ENCODE measurements at regions not wholly inside any gene's neighbourhood (a gene's known extent, or its start where the extent isn't known, plus 50 kb on each side); places are given as distances from the start of the nearest gene placed in this dataset.

DNA sequence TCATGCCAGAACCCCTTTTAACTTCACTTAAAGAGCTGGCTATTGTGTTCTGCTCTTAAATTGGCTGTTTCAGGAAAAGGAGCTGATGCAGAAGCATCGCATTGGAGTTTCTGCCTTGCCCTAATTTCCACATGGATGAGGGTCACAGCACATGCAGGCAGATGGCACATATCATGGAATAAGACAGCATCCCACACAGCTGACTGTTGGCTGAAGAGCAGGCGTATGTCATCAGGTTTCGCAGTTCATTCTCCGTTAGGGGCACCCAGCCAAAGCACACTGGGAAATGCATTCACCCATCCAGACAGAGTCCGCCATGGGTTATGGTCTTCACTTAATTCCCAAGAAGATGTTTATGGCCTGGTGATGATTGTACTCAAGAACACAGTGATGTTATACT is 572.5 kb downstream of the LIG4 start:
- H3K9ac ChIP-seq (ENCODE audit: insufficient read depth in 1 of 2, low read length in 2 of 2), result no peak overlapping the region
- no peak overlapping the region for H3K4me3 ChIP-seq
- TF ChIP-seq, protein P1, sequence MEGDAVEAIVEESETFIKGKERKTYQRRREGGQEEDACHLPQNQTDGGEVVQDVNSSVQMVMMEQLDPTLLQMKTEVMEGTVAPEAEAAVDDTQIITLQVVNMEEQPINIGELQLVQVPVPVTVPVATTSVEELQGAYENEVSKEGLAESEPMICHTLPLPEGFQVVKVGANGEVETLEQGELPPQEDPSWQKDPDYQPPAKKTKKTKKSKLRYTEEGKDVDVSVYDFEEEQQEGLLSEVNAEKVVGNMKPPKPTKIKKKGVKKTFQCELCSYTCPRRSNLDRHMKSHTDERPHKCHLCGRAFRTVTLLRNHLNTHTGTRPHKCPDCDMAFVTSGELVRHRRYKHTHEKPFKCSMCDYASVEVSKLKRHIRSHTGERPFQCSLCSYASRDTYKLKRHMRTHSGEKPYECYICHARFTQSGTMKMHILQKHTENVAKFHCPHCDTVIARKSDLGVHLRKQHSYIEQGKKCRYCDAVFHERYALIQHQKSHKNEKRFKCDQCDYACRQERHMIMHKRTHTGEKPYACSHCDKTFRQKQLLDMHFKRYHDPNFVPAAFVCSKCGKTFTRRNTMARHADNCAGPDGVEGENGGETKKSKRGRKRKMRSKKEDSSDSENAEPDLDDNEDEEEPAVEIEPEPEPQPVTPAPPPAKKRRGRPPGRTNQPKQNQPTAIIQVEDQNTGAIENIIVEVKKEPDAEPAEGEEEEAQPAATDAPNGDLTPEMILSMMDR (IDR thresholded peaks at IDR 0.05; ENCODE audit: control extremely low read depth, extremely low read depth), result no peak
- H3K36me3 ChIP-seq (ENCODE audit: control insufficient read depth in 4 of 4, insufficient read depth in 4 of 4, low read length in 4 of 4), result no peaks in the 10 kb centered on the region
- ATAC-seq (ENCODE audit: insufficient read depth, low FRiP score) (no peak), DNase-seq (peak; percentile 96 to 99 (median 99))
- H3K27me3 ChIP-seq (ENCODE audit: control insufficient read depth in 3 of 3, insufficient read depth in 3 of 3, low read length in 2 of 3), result no peaks in the 10 kb centered on the region
- no peak overlapping the region for H3K27ac ChIP-seq (ENCODE audit: low read depth in 1 of 2, low read length in 1 of 2)
- 74 to 77% methylated on average over 5 of the region's 5 CpGs for WGBS, 2 donors
- H3K9me3 ChIP-seq (ENCODE audit: control insufficient read depth in 4 of 4, insufficient read depth in 3 of 4, low read length in 3 of 4), result no peaks in the 10 kb centered on the region
- peaks cover 0 to 27% (median 0%) of the 10 kb centered on the region in 5 donors for H3K4me1 ChIP-seq (ENCODE audit: control insufficient read depth in 5 of 5, insufficient read depth in 5 of 5, low read length in 5 of 5)

GRCh38 chr13:107641574-107641973 is 573.8 kb downstream of the LIG4 start:
- H3K4me1 ChIP-seq (ENCODE audit: control insufficient read depth in 5 of 5, insufficient read depth in 5 of 5, low read length in 5 of 5), result peaks cover 0 to 27% (median 0%) of the 10 kb centered on the region in 5 donors
- ATAC-seq (ENCODE audit: insufficient read depth, low FRiP score), result no peak
- no peak overlapping the region for H3K4me3 ChIP-seq
- no peak overlapping the region for H3K9ac ChIP-seq (ENCODE audit: insufficient read depth in 1 of 2, low read length in 2 of 2)
- WGBS, 2 donors, result 86 to 92% methylated on average over 5 of the region's 5 CpGs
- H3K36me3 ChIP-seq (ENCODE audit: control insufficient read depth in 4 of 4, insufficient read depth in 4 of 4, low read length in 4 of 4), result no peaks in the 10 kb centered on the region
- no peak for DNase-seq
- H3K9me3 ChIP-seq (ENCODE audit: control insufficient read depth in 4 of 4, insufficient read depth in 3 of 4, low read length in 3 of 4), result no peaks in the 10 kb centered on the region
- H3K27ac ChIP-seq (ENCODE audit: low read depth in 1 of 2, low read length in 1 of 2), result no peak overlapping the region
- no peaks in the 10 kb centered on the region for H3K27me3 ChIP-seq (ENCODE audit: control insufficient read depth in 3 of 3, insufficient read depth in 3 of 3, low read length in 2 of 3)
- TF ChIP-seq, protein P1 (IDR thresholded peaks at IDR 0.05; ENCODE audit: control extremely low read depth, extremely low read depth), result no peak

GRCh38 chr13:107625648-107626047 is 589.7 kb downstream of the LIG4 start:
- no peak overlapping the region for H3K9ac ChIP-seq (ENCODE audit: insufficient read depth in 1 of 2, low read length in 2 of 2)
- no peaks in the 10 kb centered on the region for H3K27me3 ChIP-seq (ENCODE audit: control insufficient read depth in 3 of 3, insufficient read depth in 3 of 3, low read length in 2 of 3)
- no peak overlapping the region for H3K4me3 ChIP-seq
- H3K27ac ChIP-seq (ENCODE audit: low read depth in 1 of 2, low read length in 1 of 2), result no peak overlapping the region
- ATAC-seq (ENCODE audit: insufficient read depth, low FRiP score), result no peak
- no peaks in the 10 kb centered on the region for H3K9me3 ChIP-seq (ENCODE audit: control insufficient read depth in 4 of 4, insufficient read depth in 3 of 4, low read length in 3 of 4)
- no peak for DNase-seq
- TF ChIP-seq, protein P1 (IDR thresholded peaks at IDR 0.05; ENCODE audit: control extremely low read depth, extremely low read depth), result no peak
- no peaks in the 10 kb centered on the region for H3K4me1 ChIP-seq (ENCODE audit: control insufficient read depth in 5 of 5, insufficient read depth in 5 of 5, low read length in 5 of 5)
- no peaks in the 10 kb centered on the region for H3K36me3 ChIP-seq (ENCODE audit: control insufficient read depth in 4 of 4, insufficient read depth in 4 of 4, low read length in 4 of 4)
- 81 to 90% methylated on average over 3 of the region's 3 CpGs for WGBS, 2 donors

DNA sequence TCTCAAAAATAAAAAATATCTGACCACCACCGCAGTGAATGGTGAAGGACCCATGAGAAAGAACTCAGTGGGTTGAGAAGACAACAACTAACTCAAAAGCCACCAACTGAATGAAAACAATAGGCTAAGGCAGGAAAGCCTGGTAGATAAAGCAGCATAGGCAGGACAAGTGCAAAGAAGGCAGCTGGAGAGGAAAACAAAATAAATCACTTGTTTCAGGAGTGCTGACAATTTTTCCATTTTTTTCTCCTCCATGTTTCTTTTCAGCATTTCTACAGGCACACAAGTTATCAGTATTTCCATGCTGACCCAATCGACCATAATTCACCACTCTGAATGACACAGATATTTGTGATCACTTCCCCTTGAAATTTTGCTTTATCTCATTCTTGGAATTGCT is 597.8 kb downstream of the LIG4 start:
- DNase-seq (no peak), ATAC-seq (ENCODE audit: insufficient read depth, low FRiP score) (no peak)
- H3K4me3 ChIP-seq, result no peak overlapping the region
- H3K9me3 ChIP-seq (ENCODE audit: control insufficient read depth in 4 of 4, insufficient read depth in 3 of 4, low read length in 3 of 4), result no peaks in the 10 kb centered on the region
- H3K9ac ChIP-seq (ENCODE audit: insufficient read depth in 1 of 2, low read length in 2 of 2), result no peak overlapping the region
- H3K27me3 ChIP-seq (ENCODE audit: control insufficient read depth in 3 of 3, insufficient read depth in 3 of 3, low read length in 2 of 3), result no peaks in the 10 kb centered on the region
- whole genome bisulfite sequencing, 2 donors, result 13 to 34% methylated on average over 2 of the region's 2 CpGs
- H3K27ac ChIP-seq (ENCODE audit: low read depth in 1 of 2, low read length in 1 of 2), result no peak overlapping the region
- peaks cover 0 to 3% (median 0%) of the 10 kb centered on the region in 4 donors for H3K36me3 ChIP-seq (ENCODE audit: control insufficient read depth in 4 of 4, insufficient read depth in 4 of 4, low read length in 4 of 4)
- TF ChIP-seq, protein P1 (IDR thresholded peaks at IDR 0.05; ENCODE audit: control extremely low read depth, extremely low read depth), result no peak
- no peaks in the 10 kb centered on the region for H3K4me1 ChIP-seq (ENCODE audit: control insufficient read depth in 5 of 5, insufficient read depth in 5 of 5, low read length in 5 of 5)

Data from lung (tissue), 11 donors.